ENCODE measurements at regions not wholly inside any gene's neighbourhood (a gene's known extent, or its start where the extent isn't known, plus 50 kb on each side); places are given as distances from the start of the nearest gene placed in this dataset.

- TF ChIP-seq CTCF (IDR thresholded peaks at IDR 0.05; ENCODE audit: low read length, missing control alignments) = no peak
- DNase-seq (ENCODE audit: low read depth) = no peak
Observed at GRCh38 chr14:71619472-71619871, 312.8 kb upstream of the RGS6 start.

GRCh38 chr14:71620401-71620800 lies 311.8 kb upstream of the RGS6 start:
- no peak for TF ChIP-seq CTCF (IDR thresholded peaks at IDR 0.05; ENCODE audit: low read length, missing control alignments)
- no peak overlapping the region for H3K4me3 ChIP-seq (replicated peaks; ENCODE audit: low read depth, low read length)
- peak; percentile 54 for DNase-seq (ENCODE audit: low read depth)

More at GRCh38 chr14:71619472-71619871, 312.8 kb upstream of the RGS6 start:
- H3K4me3 ChIP-seq (replicated peaks; ENCODE audit: low read depth, low read length) = no peak overlapping the region

- no peak for TF ChIP-seq CTCF (IDR thresholded peaks at IDR 0.05; ENCODE audit: low read length, missing control alignments)
- DNase-seq (ENCODE audit: low read depth) = no peak
- H3K4me3 ChIP-seq (replicated peaks; ENCODE audit: low read depth, low read length) = no peak overlapping the region
Observed at GRCh38 chr14:71621276-71621675, 311.0 kb upstream of the RGS6 start.

- no peak for DNase-seq (ENCODE audit: low read depth)
- TF ChIP-seq CTCF (IDR thresholded peaks at IDR 0.05; ENCODE audit: low read length, missing control alignments) = no peak
- no peak overlapping the region for H3K4me3 ChIP-seq (replicated peaks; ENCODE audit: low read depth, low read length)
Observed at GRCh38 chr14:71621980-71622605, 310.1 kb upstream of the RGS6 start.

GRCh38 chr14:71623939-71624338 lies 308.3 kb upstream of the RGS6 start:
- TF ChIP-seq CTCF (IDR thresholded peaks at IDR 0.05; ENCODE audit: low read length, missing control alignments) = no peak
- no peak for DNase-seq (ENCODE audit: low read depth)
- H3K4me3 ChIP-seq (replicated peaks; ENCODE audit: low read depth, low read length) = no peak overlapping the region

- H3K4me3 ChIP-seq (replicated peaks; ENCODE audit: low read depth, low read length) = no peak overlapping the region
- DNase-seq (ENCODE audit: low read depth) = no peak
- TF ChIP-seq CTCF (IDR thresholded peaks at IDR 0.05; ENCODE audit: low read length, missing control alignments) = no peak
Observed at GRCh38 chr14:71625175-71625574, 307.1 kb upstream of the RGS6 start.

All from fibroblast of pulmonary artery (primary cell).